ENCODE measurements at regions not wholly inside any gene's neighbourhood (a gene's known extent, or its start where the extent isn't known, plus 50 kb on each side); places are given as distances from the start of the nearest gene placed in this dataset.

DNA sequence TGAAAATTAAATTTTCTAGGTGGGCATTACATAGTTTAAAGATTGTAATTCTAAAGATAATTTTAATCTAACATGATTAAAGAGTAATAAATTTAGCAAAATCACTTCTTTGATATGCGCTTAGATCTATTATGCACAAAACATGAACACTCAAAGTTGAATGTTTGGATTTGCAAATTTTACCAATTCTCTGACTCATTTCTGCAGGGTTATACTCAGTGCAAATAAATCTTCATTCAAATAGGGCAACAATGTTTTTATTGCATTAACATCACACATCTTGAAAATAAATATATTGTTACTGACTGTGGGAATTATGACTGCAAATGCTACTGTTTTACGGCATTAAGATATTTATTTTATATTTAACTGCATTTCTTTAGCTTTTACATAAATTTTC is 110.7 kb downstream of the OGFRL1 start:
- no peaks in the 10 kb centered on the region for H3K4me1 Mint-ChIP-seq
- no peak for DNase-seq
- H3K4me3 Mint-ChIP-seq = no peak overlapping the region
- intact Hi-C loops (cut with micrococcal nuclease) = no loop called here
- H3K4me1 ChIP-seq (ENCODE audit: control insufficient read depth in 1 of 2, insufficient read depth in 2 of 2, low read length in 2 of 2) = no peaks in the 10 kb centered on the region
- H3K27me3 Mint-ChIP-seq (ENCODE audit: low read depth in 3 of 3) = peaks cover 2 to 6% (median 3%) of the 10 kb centered on the region in 3 donors
- H3K4me2 ChIP-seq (replicated peaks; ENCODE audit: extremely low read depth, low read length, poor library complexity, severe bottlenecking) = no peak overlapping the region
- no peaks in the 10 kb centered on the region for H3K79me2 ChIP-seq (ENCODE audit: insufficient read depth, low read length)
- H2AFZ ChIP-seq (ENCODE audit: insufficient read depth, low read depth, low read length, poor library complexity, severe bottlenecking) = no peak overlapping the region
- H3K4me3 ChIP-seq (replicated peaks in 1 of 3; ENCODE audit: low read depth in 2 of 3, low read length in 3 of 3) = no peak overlapping the region
- no peak overlapping the region for H3K27ac Mint-ChIP-seq
- H3K36me3 ChIP-seq (replicated peaks in 1 of 2; ENCODE audit: control insufficient read depth in 1 of 2, insufficient read depth in 2 of 2, low read length in 2 of 2) = no peaks in the 10 kb centered on the region
- no peak overlapping the region for H3K27ac ChIP-seq (ENCODE audit: low read depth in 1 of 2, low read length in 2 of 2)
- WGBS (ENCODE audit: insufficient coverage) = no CpG with 5 or more reads among the region's 2 CpGs
- no peaks in the 10 kb centered on the region for H3K36me3 Mint-ChIP-seq
- no peaks in the 10 kb centered on the region for H4K20me1 ChIP-seq (ENCODE audit: insufficient read depth, low read length)
- H3K9me3 Mint-ChIP-seq = no peaks in the 10 kb centered on the region
- no peak overlapping the region for H3K9ac ChIP-seq (ENCODE audit: insufficient read depth, low read length, poor library complexity, severe bottlenecking)
- H3K27me3 ChIP-seq (ENCODE audit: control insufficient read depth in 2 of 2, insufficient read depth in 2 of 2, low read length in 2 of 2) = no peaks in the 10 kb centered on the region
- TF ChIP-seq, protein P1, sequence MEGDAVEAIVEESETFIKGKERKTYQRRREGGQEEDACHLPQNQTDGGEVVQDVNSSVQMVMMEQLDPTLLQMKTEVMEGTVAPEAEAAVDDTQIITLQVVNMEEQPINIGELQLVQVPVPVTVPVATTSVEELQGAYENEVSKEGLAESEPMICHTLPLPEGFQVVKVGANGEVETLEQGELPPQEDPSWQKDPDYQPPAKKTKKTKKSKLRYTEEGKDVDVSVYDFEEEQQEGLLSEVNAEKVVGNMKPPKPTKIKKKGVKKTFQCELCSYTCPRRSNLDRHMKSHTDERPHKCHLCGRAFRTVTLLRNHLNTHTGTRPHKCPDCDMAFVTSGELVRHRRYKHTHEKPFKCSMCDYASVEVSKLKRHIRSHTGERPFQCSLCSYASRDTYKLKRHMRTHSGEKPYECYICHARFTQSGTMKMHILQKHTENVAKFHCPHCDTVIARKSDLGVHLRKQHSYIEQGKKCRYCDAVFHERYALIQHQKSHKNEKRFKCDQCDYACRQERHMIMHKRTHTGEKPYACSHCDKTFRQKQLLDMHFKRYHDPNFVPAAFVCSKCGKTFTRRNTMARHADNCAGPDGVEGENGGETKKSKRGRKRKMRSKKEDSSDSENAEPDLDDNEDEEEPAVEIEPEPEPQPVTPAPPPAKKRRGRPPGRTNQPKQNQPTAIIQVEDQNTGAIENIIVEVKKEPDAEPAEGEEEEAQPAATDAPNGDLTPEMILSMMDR (IDR thresholded peaks at IDR 0.05) = no peak
- no peaks in the 10 kb centered on the region for H3K9me3 ChIP-seq (replicated peaks in 1 of 2; ENCODE audit: control insufficient read depth in 1 of 2, insufficient read depth in 1 of 2, low read length in 2 of 2)

DNA sequence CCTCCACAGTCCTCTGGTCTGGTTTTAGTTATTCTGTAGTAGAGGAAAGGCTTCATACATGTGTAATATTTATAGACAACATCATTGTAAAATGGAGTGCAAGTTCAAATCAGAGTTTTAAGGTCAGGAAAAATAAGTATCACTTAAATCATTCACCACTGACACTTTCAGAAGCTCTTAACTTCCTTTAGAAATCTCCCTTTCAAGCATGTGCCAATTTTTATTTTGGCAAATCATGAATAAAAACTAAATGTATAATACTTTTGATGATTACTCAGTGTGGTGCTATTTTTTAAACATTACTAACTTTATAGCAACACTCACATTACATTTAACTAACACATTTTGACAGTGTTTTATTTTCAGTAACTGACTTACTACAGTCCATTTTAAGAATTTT is 112.2 kb downstream of the OGFRL1 start:
- H3K4me3 ChIP-seq (replicated peaks in 1 of 3; ENCODE audit: low read depth in 2 of 3, low read length in 3 of 3) = no peak overlapping the region
- no peaks in the 10 kb centered on the region for H3K79me2 ChIP-seq (ENCODE audit: insufficient read depth, low read length)
- intact Hi-C loops (cut with micrococcal nuclease) = no loop called here
- Mint-ChIP-seq H3K4me1 (no peaks in the 10 kb centered on the region), H3K27ac (no peak overlapping the region), H3K36me3 (no peaks in the 10 kb centered on the region), H3K4me3 (no peak overlapping the region), H3K9me3 (no peaks in the 10 kb centered on the region), H3K27me3 (ENCODE audit: low read depth in 3 of 3) (peaks cover 2 to 6% (median 3%) of the 10 kb centered on the region in 3 donors)
- H3K9me3 ChIP-seq (replicated peaks in 1 of 2; ENCODE audit: control insufficient read depth in 1 of 2, insufficient read depth in 1 of 2, low read length in 2 of 2) = no peaks in the 10 kb centered on the region
- DNase-seq = no peak
- H3K4me1 ChIP-seq (ENCODE audit: control insufficient read depth in 1 of 2, insufficient read depth in 2 of 2, low read length in 2 of 2) = no peaks in the 10 kb centered on the region
- TF ChIP-seq, protein P1 (IDR thresholded peaks at IDR 0.05) = no peak
- no peaks in the 10 kb centered on the region for H4K20me1 ChIP-seq (ENCODE audit: insufficient read depth, low read length)
- no peak overlapping the region for H3K4me2 ChIP-seq (replicated peaks; ENCODE audit: extremely low read depth, low read length, poor library complexity, severe bottlenecking)
- H3K27me3 ChIP-seq (ENCODE audit: control insufficient read depth in 2 of 2, insufficient read depth in 2 of 2, low read length in 2 of 2) = no peaks in the 10 kb centered on the region
- H3K36me3 ChIP-seq (replicated peaks in 1 of 2; ENCODE audit: control insufficient read depth in 1 of 2, insufficient read depth in 2 of 2, low read length in 2 of 2) = no peaks in the 10 kb centered on the region
- no peak overlapping the region for H3K27ac ChIP-seq (ENCODE audit: low read depth in 1 of 2, low read length in 2 of 2)
- no peak overlapping the region for H3K9ac ChIP-seq (ENCODE audit: insufficient read depth, low read length, poor library complexity, severe bottlenecking)
- H2AFZ ChIP-seq (ENCODE audit: insufficient read depth, low read depth, low read length, poor library complexity, severe bottlenecking) = no peak overlapping the region

All from CD14-positive monocyte (primary cell).